CD4-positive, alpha-beta T cell treated with Interleukin-15 for 4 hours (primary cell): ENCODE measurements at regions not wholly inside any gene's neighbourhood (a gene's known extent, or its start where the extent isn't known, plus 50 kb on each side); places are given as distances from the start of the nearest gene placed in this dataset.
"Not testable (repeated sequence)": the region's sequence is repeated elsewhere in the genome, so short reads cannot be mapped to it uniquely, and the experiment has no call there.

Experiments used
- DNase-seq: peaks from one replicate; pipeline ENCODE4 v3.0.0-alpha.2; 2020; ENCODE audit warnings: low spot score

DNA sequence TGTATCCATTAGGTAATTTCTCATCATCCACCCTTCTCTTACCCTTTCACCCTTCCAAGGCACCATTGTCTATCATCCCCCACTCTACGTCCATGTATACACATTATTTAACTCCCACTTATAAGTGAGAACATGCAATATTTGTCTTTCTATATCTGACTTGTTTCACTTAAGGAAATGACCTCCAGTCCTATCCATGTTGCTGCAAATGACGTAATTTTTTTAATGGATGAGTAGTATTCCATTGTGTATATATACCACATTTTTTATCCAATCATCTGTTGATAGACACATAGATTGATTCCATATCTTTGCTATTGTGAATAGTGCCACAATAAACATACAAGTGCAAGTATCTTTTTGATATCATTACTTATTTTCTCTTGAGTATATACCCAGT is 322.9 kb upstream of the CXADR start:
- no peak for DNase-seq

DNA sequence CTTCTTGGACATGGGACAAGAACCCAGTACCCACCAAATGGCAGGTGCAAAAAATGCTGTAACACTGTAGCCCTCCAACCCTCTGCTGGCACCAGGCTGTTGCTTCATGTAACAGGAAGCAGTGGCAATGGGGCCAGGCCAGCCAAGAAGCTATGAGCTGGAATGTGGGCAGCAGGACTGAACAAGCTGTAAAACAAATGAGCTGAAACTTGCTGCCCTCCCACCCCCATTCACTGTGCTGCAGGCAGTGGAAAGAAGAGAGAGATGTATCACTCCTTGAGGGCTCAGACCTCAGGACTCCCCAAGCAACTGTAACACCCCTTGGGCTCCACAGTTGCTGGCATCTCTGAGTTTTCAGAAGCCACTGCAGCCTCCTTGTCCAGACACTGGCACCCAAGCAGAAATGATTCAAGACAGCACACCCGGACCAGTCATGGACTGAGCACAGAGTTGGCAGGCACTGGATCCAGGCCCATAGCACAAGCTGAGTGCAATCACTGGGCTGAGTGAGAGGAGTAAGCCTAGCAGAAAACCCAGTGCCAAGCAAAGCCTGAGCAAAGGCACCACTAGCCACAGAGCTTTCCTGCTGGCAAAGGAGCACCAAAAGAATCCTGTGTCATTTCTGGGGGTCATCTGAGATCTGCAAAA is 321.4 kb upstream of the CXADR start:
- no peak for DNase-seq

DNA sequence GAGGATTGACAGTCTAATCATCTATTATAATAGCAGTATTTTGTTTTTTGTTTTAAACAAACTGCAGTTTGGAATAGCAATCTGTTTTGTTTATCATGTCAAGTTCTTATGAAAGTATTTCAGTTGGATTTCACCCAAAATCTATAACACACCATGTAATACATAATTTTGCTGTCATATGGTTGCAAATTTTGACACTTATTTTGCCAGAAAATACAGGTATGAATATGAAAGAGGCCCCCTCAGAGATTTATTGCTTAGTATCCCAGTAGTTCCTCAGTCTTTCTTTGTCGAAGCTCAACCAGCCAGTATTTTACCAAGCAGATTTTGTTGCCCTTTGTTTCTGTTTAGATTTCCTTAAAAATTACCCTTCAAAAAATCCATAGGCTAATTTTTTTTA is 317.5 kb upstream of the CXADR start:
- DNase-seq: no peak

DNA sequence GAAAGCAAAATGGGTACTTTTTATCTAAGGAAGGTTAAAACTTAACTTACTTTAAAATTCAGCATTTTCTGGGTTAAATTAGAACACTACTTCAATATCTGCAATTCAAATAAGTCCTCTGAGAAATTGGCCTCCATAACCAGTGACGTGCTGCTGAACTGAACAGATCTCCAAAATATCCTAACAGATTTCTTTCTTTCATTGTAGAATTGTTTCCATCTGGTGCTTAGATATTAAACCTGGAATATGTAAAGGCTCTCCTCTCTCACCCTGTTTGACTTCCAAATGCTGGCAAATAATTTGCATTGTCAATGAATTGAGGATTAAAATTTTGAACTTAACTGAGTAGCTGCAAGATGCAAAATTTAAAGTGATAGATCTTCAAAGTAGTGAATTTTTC is 316.9 kb upstream of the CXADR start:
- DNase-seq: no peak

DNA sequence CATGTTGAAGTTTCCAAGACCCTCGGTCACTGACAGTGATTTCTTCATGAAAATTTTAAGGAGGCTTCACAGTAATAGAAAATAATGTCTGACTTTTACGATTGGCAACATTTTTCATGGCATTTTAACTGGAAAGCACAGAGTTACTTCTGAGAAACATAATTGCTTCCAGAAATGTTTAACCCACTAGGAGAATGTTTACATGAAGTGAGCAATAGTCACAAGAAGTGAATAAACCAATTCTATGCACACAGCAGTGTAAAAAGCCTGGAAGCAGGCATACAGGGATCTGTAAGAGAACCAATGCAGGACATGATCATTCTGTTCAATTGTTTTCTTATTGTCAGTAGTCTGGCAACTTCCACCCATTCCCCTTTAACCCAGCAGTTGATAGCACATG is 316.2 kb upstream of the CXADR start:
- no peak for DNase-seq

DNA sequence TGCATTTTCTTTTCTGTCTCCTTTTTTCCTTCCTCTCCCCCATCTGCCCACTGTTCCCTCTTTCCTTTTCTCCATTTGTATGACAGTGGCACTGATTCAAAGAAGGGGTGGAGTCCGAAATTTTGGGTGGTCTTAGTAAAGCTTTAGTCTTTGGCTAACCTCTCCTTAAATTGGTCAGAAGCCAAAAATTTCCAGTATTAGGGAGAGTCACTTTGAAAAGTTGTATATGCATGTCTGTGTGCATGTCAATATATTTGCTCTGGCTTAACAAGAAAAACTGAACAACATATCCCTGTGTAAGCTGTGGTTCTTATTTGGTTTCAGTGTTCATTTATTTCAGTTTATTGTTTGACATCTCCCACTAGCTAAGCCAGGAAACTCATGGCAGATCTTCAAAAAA is 314.8 kb upstream of the CXADR start:
- DNase-seq: no peak

DNA sequence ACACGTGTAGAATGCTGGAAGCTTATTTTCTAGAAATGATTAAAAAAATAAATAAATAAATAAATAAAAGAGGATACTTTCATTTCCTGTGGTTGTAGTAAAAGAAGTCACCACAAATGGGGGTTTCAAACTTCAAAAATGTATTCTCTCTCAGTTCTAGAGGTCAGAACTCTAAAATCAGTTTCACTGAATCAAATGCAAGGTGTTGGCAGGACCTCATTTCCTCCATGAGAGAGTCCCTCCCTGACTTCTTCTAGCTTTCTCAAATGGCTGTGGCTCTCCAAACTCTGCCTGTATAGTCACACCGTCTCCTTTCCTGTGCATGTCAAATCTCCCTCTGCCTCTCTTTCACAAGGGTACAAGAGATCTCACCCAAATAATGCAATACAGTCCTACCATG is 312.6 kb upstream of the CXADR start:
- no peak for DNase-seq

DNA sequence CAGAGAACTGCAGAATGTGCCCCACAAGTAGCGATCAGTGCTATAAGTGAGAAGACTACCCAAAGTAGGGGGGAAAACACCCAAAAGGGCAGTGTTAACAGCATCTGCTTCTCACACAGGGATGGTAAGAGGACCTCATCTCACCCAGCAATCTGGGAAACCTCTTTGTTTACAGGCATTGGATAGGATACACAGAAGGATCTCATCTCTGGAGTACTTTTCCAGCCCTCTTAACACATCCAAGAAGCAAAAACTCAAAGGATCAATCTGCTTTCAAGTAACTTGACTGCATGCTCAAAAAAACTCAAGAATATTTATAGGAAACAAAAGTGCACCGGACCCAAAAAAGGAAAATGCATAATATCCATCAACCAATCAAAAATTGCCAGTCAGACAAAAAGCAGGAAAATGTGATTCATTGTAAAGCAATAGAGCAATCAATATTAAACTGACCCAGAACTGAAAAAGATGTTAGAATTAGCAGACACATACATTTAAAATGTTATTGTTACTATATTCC is 311.0 kb upstream of the CXADR start:
- DNase-seq: no peak

DNA sequence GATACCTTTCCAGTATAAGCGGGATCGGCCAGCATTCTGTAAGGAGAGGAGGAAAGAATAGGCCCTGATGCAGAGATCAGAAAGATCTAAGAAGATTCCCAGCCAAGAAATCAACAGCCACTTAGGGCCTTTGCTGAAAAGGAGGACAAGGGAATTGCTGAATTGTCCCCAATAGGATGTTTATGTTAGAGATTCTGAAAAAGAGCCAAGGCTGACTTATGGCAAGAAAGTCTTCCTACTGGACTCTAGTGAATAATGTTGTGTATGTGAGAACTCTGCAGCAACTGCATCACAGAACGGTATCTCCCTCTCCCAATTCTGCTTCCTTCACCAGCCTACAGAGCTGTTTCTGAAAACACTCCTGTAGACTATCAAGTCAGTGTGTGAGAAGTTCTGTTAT is 298.0 kb upstream of the CXADR start:
- DNase-seq: no peak

DNA sequence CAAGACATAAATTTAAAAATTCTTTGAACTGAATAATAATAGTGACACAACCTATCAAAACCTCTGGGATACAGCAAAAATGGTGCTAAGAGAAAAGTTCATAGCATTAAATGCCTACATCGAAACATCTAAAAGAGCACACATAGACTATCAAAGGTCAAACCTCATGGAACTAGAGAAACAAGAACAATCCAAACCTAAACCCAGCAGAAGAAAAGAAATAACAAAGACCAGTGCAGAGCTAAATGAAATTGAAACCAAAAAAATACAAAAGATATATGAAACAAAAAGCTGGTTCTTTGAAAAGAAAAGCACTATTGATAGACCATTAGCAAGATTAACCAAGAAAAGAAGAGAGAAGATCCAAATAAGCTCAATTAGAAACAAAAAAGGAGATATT is 293.8 kb upstream of the CXADR start:
- not testable (repeated sequence) for DNase-seq

DNA sequence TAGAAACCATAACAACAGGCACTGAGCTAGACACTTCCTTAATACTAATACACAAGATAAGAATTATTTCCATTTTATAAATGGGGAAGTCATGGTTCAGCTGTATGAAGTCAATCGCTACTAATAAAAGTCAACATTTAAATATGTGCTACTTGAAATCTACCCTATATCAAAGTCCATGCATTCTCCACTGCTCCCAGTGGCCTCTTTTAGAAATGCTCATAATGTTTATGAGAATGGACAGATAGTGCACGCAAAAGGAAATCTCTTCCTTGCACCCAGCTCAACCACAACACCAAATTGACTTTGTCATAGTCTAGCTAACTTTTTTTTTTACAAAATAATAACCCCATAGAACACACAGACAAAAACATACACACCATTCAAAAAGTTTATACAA is 281.7 kb upstream of the CXADR start:
- no peak for DNase-seq

DNA sequence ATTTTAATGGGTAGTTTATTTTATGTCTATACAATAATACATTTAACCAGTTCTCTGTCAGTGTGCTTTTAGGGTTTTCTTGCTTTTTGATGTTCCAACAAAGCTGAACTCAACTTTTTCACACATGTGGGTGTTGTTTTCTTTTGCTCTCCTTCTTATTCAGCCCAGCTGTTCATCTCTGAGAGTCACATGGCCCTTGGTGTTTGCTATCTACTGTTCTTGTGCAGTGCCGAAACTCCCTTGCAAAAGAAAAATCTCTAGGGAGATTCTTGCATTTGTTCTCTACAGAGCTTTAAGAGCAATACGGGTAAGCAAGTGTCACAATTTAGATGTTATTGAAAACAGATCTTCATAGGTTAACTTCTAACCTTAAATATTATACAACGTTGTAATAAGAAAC is 281.1 kb upstream of the CXADR start:
- no peak for DNase-seq

DNA sequence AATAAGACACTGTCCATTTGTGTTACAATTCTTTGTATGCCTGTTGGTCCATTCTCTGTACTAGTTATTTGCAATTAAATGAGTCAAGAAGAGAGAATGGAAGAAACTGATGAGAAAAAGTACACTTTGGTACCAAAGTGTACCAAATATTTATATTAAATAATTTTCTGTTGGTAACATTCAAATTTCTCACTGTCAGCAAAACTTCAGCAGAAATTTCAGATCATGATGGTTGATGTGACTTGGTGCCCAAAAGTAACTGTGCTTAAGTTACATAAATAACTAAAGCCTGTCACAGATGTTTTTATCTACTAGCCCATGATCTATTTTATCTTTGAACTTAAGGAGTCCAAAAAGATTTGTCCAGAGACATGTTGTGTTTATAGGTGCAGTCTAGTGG is 274.4 kb upstream of the CXADR start:
- no peak for DNase-seq

DNA sequence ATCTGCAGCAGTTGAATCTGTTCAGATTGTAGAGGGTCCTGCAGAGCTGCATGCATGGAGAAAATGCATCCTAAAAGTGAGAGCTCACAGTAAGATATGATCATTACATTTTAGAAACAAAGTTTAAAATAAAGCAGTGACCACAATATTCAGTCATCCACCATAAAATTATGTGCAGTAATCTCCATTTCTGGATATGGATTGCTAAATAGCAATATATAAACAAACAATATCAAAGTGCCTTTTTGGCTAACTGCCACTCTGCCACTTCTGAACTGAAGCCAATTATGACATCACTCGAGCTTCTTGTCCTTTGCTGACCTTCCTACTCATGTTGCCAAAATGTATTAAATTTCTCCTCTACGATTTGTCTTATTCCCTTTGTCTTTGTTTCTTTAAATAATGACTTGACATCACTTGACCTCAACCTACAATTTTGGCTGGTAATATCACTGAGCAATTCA is 262.0 kb upstream of the CXADR start:
- no peak for DNase-seq

DNA sequence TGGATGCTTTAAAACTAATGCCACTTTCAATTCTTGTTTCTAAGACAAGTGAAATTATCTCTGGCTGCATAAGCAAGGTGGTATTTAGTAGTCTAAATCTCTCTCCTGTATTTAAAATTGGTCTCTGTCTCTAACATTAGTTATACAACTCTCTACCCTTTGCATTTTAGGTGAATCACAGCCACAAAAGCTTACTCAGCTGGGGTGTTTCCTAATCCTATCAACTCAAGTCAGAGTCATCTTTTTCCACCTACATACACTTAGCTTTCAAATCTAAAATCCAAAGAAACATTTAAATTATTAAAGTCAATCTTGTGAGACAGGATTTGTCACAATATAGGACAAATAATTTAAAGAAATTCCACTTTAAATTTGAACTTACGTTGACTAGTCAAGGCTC is 255.1 kb upstream of the CXADR start:
- DNase-seq: no peak

DNA sequence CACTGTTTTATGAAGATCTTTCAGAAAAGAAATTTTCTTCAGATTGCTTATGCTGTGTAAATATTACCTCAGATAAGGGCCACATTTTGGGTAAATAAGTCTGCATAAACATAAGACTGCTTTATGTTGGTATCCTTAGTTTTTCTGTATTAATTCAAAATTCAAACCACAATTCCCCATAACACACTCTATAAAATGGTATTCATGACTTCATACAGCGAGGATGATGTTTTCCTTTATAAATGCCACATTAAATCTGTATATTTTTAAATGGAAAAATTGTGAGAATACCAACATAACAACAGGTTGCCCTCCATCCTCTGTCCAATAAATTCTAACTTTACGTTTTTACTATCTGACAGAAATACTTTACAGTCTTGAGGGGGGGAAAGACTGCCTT is 248.7 kb upstream of the CXADR start:
- DNase-seq: no peak

DNA sequence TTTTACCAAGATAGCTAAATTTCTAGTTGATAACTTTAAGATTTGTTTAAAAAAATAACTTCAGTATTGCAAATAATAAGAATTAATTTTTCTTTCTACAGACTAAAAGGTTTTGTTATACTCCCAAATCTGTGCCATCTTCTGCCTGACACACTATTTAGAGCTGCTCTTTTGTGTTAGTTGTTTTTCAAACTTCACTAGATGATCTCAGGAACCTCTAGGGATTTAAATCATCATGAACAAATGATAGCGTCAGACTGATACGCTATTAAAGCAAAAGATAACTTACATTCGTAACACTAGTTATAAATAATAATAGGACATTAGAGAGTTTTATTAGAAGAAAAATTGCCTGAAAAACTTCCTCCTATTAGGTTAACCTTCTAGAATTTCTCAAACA is 243.1 kb upstream of the CXADR start:
- DNase-seq: no peak

DNA sequence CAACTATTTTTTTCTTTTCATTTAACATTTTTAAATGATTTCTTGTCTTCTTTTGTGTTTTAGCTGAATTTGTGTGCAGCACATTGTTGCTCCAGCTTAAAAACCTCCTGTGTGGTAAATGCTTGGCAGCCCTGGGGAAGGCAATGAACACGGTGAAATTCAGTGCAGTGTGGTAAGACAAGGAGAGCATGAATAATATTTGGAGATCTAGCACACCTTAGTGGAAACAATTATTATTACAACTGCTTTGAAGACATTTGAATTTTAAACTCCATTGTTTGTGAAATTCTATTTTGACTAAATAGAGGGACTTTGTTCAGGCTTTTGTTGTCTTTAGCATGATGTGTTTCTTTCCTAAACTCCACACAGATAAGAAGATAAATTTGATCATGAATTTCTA is 242.6 kb upstream of the CXADR start:
- DNase-seq: no peak

DNA sequence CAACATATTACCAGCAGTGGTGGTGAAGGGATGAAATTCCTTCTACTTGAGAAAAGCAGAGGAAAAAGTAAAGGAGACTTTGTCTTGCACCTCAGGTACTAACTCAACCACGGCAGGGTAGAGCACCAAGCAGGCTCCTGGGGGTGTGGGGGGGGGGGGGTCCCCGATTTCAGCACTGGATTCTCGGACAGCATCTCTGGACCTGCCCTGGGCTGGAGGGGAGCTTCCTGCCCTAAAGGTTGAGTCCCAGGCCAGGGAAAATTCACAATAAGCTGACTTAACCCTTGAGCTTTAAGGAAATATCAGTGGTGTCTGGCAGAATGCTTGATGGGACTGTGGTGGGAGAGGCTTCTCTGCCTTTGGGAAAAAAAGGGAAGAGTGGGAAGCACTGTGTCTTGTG is 233.2 kb upstream of the CXADR start:
- no peak for DNase-seq

DNA sequence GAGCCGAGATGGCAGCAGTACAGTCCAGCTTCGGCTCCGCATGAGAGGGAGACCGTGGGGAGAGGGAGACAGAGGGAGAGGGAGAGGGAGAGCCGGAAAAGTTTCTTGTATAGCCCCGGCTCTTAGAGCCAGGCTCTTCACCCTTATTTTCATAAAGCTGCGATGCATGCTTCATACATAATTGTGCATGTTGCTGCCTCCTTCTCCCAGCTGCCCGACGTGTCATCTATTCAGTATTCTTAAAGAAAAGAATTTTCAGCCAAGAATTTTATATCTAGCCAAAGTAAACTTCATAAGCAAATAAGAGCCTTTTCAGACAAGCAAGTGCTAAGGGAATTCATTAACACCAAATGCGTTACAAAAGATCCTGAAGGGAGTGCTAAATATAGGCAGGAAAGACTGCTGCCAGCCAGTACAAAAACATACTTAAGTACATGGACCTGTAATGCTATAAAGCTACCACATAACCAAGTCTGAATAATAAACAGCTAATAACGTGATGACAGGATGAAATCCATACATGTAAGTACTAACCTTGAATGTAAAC is 219.8 kb upstream of the CXADR start:
- not testable (repeated sequence) for DNase-seq

DNA sequence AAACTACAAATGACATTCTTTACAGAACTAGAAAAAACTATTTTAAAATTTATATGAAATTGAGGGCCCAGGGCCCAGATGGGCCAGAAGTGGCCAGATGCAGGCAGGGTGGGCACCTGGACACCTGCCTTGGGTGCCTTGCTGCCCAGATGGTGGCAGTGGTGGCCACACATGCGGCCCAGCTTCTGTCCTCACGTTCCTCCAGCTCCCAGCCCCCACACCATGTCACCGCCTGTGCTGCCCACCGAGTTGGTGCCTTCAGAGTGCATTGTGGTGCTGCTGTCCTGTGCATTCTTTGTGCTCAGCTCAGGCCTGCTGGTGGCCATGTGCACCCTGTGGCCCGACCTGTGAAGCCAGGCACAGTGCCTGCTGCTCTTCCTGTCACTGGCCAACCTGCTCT is 216.8 kb upstream of the CXADR start:
- DNase-seq: no peak

DNA sequence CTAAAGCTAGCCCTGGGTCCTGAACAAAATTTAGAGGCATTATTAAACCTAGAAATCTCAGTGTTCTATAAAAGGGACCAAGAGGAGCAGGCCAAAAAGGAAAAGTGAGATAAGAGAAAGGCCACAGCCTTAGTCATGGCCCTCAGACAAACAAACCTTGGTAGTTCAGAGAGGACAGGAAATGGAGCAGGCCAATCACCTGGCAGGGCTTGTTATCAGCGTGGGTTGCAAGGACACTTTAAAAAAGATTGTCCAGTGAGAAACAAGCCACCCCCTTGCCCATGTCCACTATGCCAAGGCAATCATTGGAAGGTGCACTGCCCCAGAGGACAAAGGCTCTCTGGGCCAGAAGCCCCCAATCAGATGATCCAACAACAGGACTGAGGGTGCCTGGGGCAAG is 213.3 kb upstream of the CXADR start:
- DNase-seq: not testable (repeated sequence)

DNA sequence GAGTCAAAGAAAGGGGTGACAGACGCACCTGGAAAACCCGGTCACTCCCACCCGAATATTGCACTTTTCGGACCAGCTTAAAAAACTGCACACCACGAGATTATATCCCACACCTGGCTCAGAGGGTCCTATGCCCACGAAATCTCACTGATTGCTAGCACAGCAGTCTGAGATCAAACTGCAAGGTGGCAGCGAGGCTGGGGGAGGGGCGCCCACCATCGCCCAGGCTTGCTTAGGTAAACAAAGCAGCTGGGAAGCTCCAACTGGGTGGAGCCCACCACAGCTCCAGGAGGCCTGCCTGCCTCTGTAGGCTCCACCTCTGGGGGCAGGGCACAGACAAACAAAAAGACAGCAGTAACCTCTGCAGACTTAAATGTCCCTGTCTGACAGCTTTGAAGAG is 185.1 kb upstream of the CXADR start:
- not testable (repeated sequence) for DNase-seq

DNA sequence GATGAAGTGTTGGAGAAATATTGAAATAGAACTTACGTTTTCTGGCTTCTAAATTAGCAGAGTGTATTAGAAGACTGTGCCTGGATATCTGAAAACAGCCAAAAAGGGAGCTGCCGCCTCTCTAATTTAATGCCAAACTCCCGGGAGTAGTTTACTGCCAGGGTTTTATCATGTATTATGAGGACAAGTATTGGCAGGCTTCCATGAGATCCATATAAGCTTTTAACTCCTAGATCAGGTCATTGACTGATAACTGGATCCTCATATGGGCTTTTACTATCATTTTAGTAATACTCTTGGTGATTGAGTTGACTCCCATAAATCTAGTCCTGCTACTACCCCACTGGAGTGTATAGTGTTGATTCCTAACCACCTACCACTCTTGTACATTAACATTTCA is 178.4 kb upstream of the CXADR start:
- no peak for DNase-seq
